Neural progenitor cell (in vitro differentiated cells): ENCODE measurements at regions not wholly inside any gene's neighbourhood (a gene's known extent, or its start where the extent isn't known, plus 50 kb on each side); places are given as distances from the start of the nearest gene placed in this dataset.

Experiments used
- CTCF ChIP-seq: fragments of 200-600 bp; sonication (generic); IDR thresholded peaks from 2 replicates; pipeline ENCODE4 v1.5.1; 2017; ENCODE audit warnings: antibody characterized with exemption, mild to moderate bottlenecking
- EZH2 ChIP-seq: fragments of 200-600 bp; sonication (generic); IDR thresholded peaks from 2 replicates; pipeline ENCODE4 v1.6.1; 2017; ENCODE audit warnings: antibody characterized with exemption, mild to moderate bottlenecking, moderate library complexity

GRCh38 chr4:127410201-127410600 is 222.6 kb upstream of the INTU start:
- TF ChIP-seq CTCF (no peak), EZH2 (no peak)
